ENCODE measurements at regions not wholly inside any gene's neighbourhood (a gene's known extent, or its start where the extent isn't known, plus 50 kb on each side); places are given as distances from the start of the nearest gene placed in this dataset.

DNA sequence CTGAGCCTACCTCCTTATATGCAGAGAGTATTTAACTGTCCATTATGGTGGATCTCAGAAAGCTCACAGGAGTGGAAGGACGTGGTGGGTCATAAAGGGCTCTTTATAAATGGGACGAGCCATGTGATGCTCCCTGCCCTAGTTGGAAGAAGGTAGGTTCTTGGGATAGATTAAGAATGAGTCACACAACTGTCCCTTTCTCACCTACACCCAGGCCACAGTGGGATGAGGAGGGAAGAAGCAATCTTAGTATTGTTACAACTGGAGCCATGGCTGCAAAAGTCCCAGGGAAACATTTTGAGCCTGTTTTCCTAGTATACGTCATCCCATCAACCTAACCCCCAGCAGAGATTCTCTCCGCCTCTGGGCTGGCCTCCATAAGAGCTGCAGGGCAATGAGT, 229.9 kb downstream of the TTC32 start:
- DNase-seq (ENCODE audit: low spot score) = no peak
- TF ChIP-seq, protein P1, sequence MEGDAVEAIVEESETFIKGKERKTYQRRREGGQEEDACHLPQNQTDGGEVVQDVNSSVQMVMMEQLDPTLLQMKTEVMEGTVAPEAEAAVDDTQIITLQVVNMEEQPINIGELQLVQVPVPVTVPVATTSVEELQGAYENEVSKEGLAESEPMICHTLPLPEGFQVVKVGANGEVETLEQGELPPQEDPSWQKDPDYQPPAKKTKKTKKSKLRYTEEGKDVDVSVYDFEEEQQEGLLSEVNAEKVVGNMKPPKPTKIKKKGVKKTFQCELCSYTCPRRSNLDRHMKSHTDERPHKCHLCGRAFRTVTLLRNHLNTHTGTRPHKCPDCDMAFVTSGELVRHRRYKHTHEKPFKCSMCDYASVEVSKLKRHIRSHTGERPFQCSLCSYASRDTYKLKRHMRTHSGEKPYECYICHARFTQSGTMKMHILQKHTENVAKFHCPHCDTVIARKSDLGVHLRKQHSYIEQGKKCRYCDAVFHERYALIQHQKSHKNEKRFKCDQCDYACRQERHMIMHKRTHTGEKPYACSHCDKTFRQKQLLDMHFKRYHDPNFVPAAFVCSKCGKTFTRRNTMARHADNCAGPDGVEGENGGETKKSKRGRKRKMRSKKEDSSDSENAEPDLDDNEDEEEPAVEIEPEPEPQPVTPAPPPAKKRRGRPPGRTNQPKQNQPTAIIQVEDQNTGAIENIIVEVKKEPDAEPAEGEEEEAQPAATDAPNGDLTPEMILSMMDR (IDR thresholded peaks at IDR 0.05; ENCODE audit: extremely low read depth, missing control alignments) = no peak

DNA sequence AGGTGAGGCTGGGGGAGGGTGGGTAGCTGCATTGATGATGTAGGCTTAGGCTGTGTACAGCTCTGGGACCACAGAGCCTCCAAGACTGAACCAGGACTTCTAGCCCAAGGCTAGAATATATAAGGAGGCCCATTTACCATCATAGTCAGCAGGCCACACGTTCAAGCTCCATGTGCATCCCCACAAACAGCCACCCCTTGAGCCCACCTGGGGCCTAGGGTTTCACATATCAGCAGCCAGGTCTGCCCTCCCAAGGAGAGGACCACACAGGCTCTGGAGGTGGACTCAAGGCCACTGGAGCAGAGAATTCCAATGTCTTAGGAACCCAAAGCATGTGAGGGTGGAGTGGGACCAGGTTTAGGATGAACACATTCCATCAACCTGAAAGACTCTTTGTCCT, 230.5 kb downstream of the TTC32 start:
- TF ChIP-seq, protein P1 (IDR thresholded peaks at IDR 0.05; ENCODE audit: extremely low read depth, missing control alignments) = no peak

DNA sequence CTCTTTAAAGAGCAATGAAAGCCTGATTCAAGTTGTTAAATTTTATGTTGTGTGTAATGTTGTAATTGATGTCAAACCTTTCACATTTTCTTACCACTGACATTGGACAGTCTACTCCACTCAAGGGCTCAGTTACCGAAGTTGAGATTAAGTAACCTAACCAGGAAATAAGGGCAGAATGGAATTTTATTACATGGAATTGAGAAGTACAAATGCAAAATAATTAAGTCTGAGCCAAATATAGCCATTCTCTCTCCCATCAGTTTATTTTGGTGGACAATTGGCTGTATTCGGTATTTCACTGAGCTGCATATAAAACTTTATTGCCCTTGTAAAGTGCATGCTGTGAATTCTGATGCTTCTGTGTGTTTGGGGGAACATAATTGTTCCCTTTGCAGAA, 231.5 kb downstream of the TTC32 start:
- TF ChIP-seq, protein P1 (IDR thresholded peaks at IDR 0.05; ENCODE audit: extremely low read depth, missing control alignments) = no peak
- DNase-seq (ENCODE audit: low spot score) = no peak

More for the DNA sequence above, 230.5 kb downstream of the TTC32 start:
- DNase-seq (ENCODE audit: low spot score) = no peak

DNA sequence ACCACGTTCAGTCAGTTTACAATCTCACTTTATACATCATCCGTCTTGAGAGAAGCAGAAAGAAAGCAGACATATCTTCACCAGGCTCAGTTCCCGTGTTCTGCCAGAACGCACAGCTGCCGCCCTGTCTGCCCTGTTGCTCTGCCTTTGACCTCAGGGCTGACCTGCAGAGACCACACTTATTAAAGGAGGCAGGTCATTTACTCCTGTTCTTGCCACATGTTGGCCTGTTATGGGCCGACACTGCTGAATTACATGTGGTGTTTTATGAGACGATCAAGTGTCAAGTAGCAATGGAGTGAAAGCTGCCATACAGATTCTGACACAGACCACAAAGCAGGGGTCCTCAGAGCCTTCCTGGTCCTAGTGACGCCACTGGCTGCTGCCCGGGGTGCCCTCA, 232.2 kb downstream of the TTC32 start:
- TF ChIP-seq, protein P1 (IDR thresholded peaks at IDR 0.05; ENCODE audit: extremely low read depth, missing control alignments) = no peak
- DNase-seq (ENCODE audit: low spot score) = no peak

DNA sequence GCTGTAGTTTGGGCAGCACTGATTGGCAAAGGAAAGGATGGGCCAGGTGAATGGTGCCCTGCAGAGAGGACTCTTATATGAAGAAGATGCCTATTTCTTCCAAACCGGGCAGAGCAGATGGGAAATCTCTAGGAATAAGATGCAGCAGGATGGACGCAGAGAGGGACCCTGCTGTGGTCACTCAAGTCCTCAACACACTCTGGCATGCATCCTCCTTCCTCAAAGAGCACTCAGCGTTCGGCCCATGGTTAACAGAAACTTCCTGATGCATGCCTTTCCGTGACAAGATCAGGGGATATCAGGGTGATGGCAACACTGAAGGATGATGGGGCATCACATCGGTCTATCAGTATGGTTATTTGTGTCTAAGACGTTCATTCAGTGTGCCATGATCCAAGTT, 232.7 kb downstream of the TTC32 start:
- DNase-seq (ENCODE audit: low spot score) = no peak
- TF ChIP-seq, protein P1 (IDR thresholded peaks at IDR 0.05; ENCODE audit: extremely low read depth, missing control alignments) = no peak

DNA sequence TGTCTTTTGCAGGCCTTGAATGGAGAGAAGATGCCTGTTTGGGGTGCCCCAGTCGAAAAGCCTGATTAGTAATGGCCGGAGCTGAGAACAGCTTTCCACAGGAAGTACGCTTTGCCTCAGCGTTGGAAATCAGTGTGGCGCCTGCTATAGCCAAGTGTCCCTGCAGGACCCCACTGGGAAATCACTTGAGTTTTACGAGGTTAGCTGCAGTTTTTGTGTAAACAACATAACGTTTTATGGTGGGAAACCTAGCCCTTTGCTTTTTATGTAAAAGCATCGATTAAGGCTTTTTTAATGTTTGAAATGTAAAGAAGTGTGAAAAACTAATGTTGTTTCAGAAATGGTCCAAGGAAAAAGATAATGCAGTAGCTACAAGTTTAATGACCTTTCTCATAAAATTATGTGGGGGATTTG, 234.2 kb downstream of the TTC32 start:
- TF ChIP-seq, protein P1 (IDR thresholded peaks at IDR 0.05; ENCODE audit: extremely low read depth, missing control alignments) = no peak

DNA sequence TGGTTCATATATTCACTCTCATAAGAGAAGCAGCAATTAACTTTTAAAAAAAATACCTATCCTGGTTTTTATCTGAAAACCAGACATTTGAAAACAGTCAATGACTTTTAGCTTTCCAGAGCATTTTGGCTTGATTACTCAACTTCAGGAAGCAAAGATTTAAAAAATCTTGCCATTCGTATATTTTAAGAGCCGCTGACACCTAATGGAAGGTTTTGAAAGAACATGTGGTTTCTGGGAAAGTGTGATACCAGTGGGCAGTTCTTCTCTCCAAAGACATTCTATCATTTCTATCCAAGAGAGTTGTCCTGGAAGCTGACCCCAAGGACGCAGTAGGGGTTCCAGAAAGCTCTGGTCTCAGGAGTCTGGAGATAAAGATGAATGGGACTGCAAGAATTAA, 234.7 kb downstream of the TTC32 start:
- TF ChIP-seq, protein P1 (IDR thresholded peaks at IDR 0.05; ENCODE audit: extremely low read depth, missing control alignments) = no peak
- no peak for DNase-seq (ENCODE audit: low spot score)

More for the DNA sequence above, 234.2 kb downstream of the TTC32 start:
- DNase-seq (ENCODE audit: low spot score) = no peak

Measured in GM20000 (cell line).